GM12878 (cell line): ENCODE measurements at regions not wholly inside any gene's neighbourhood (a gene's known extent, or its start where the extent isn't known, plus 50 kb on each side); places are given as distances from the start of the nearest gene placed in this dataset.

Source experiments
- ATAC-seq: fragments of 200-7000 bp; cut with Tn5 transposase; 3 replicates; pipeline ENCODE4 v1.9.1; 2020; ENCODE audit warnings: mild to moderate bottlenecking, moderate library complexity
- BruUV-seq: library from RNA; stranded (reverse); fragments of 400-500 nt; replicated peaks from 2 replicates; lab custom pipeline; 2021; lab: Mats Ljungman, UMichigan
- CTCF ChIA-PET: fragments of 300-600 bp; sonication (Branson Sonifier 250); formaldehyde crosslinking; extraction: SDS; loops from one replicate; lab custom pipeline; 2021; ENCODE audit warnings: inconsistent platforms; lab: Yijun Ruan, JAX
- POLR2A ChIA-PET: fragments of 350-600 bp; formaldehyde crosslinking; extraction: SDS; loops from one replicate; lab custom pipeline; 2021; ENCODE audit warnings: inconsistent platforms; lab: Charles Lee
- RAD21 ChIA-PET: fragments of 300-600 bp; sonication (Branson Sonifier 250); formaldehyde crosslinking; loops from one replicate; lab custom pipeline; 2023; ENCODE audit warnings: antibody characterized with exemption; ENCODE audit not compliant: unreplicated experiment; lab: Charles Lee
- SMC1A ChIA-PET: fragments of 300-600 bp; sonication (Branson Sonifier 250); formaldehyde crosslinking; loops from one replicate; lab custom pipeline; 2023; ENCODE audit not compliant: unreplicated experiment, uncharacterized antibody; lab: Charles Lee
- DNase-seq: peaks from one replicate; pipeline ENCODE4 v3.0.0-alpha.2; 2011; ENCODE audit warnings: low read depth, low spot score
- FAIRE-seq: peaks from 3 replicates; lab custom pipeline; 2011; peaks lifted over from hg19 to GRCh38; lab: Jason Lieb, UNC
- H2AFZ ChIP-seq: 2 replicates; pipeline ENCODE4 v1.6.0; 2011; ENCODE audit warnings: low read depth, low read length, control low read depth; ENCODE audit not compliant: control insufficient read depth
- H3K27ac ChIP-seq: 2 replicates; pipeline ENCODE4 v1.5.1; 2011; ENCODE audit warnings: control low read depth; ENCODE audit not compliant: control insufficient read depth, insufficient read depth
- H3K27me3 ChIP-seq, 2 experiments: replicated peaks in 1 of 2; 2 replicates each; pipeline versions ENCODE4 v1.6.0 to v1.6.1; 2011; ENCODE audit warnings: low read length in 1 of 2; ENCODE audit not compliant: control insufficient read depth in 2 of 2, insufficient read depth in 2 of 2
- H3K36me3 ChIP-seq, 2 experiments: 2 replicates each; pipeline ENCODE4 v1.5.1; 2011; ENCODE audit warnings: low read length in 1 of 2; ENCODE audit not compliant: control insufficient read depth in 2 of 2, insufficient read depth in 2 of 2
- H3K4me1 ChIP-seq: 2 replicates; pipeline ENCODE4 v1.6.1; 2011; ENCODE audit warnings: mild to moderate bottlenecking, low read length, moderate library complexity, mixed read lengths; ENCODE audit not compliant: control insufficient read depth, insufficient read depth
- H3K4me2 ChIP-seq: 2 replicates; pipeline ENCODE4 v1.6.0; 2011; ENCODE audit warnings: control low read depth; ENCODE audit not compliant: control insufficient read depth, insufficient read depth
- H3K4me3 ChIP-seq: fragments of 200-600 bp; sonication (generic); 2 replicates; pipeline ENCODE4 v1.5.1; 2016
- H3K79me2 ChIP-seq: 2 replicates; pipeline ENCODE4 v1.6.0; 2011; ENCODE audit warnings: low read length; ENCODE audit not compliant: control insufficient read depth, insufficient read depth
- H3K9ac ChIP-seq: 2 replicates; pipeline ENCODE4 v1.8.0; 2011; ENCODE audit warnings: low read length, control low read depth, mixed read lengths; ENCODE audit not compliant: control insufficient read depth, insufficient read depth
- H3K9me3 ChIP-seq: replicated peaks from 3 replicates; pipeline ENCODE4 v1.5.1; 2011; ENCODE audit warnings: mild to moderate bottlenecking, low read length; ENCODE audit not compliant: control insufficient read depth, insufficient read depth
- H4K20me1 ChIP-seq: 2 replicates; pipeline ENCODE4 v1.6.0; 2011; ENCODE audit not compliant: control insufficient read depth, insufficient read depth
- ATF2 ChIP-seq: IDR thresholded peaks from 2 replicates; pipeline ENCODE4 v1.6.1; 2012; ENCODE audit warnings: low read length, inconsistent platforms
- CBX3 ChIP-seq: fragments of 200-600 bp; sonication (generic); IDR thresholded peaks from 2 replicates; pipeline ENCODE4 v1.6.1; 2016; ENCODE audit warnings: low read depth, borderline replicate concordance
- EED ChIP-seq: sonication (generic); IDR thresholded peaks from 2 replicates; pipeline ENCODE4 v1.6.1; 2016; ENCODE audit warnings: antibody characterized with exemption, low read depth
- FOXM1 ChIP-seq: IDR thresholded peaks from 2 replicates; pipeline ENCODE4 v1.6.1; 2012; ENCODE audit warnings: low read depth, mild to moderate bottlenecking, inconsistent platforms, low read length, moderate library complexity
- HSF1 ChIP-seq: fragments of 150-350 bp; IDR thresholded peaks from 2 replicates; pipeline ENCODE4 v1.6.1; 2014; ENCODE audit warnings: mild to moderate bottlenecking, low read depth, low read length
- KAT2A ChIP-seq: conservative IDR thresholded peaks from 2 replicates; pipeline ENCODE4 v1.6.1; 2011; ENCODE audit warnings: low read depth, low read length; ENCODE audit not compliant: control insufficient read depth
- KLF5 ChIP-seq: fragments of 450-650 bp; IDR thresholded peaks from 2 replicates; pipeline ENCODE4 v1.6.1; 2014; ENCODE audit warnings: mild to moderate bottlenecking; ENCODE audit not compliant: partially characterized antibody
- LARP7 ChIP-seq: fragments of 450-650 bp; IDR thresholded peaks from 2 replicates; pipeline ENCODE4 v1.6.1; 2017; ENCODE audit warnings: mild to moderate bottlenecking
- MEF2A ChIP-seq: IDR thresholded peaks from 2 replicates; pipeline ENCODE4 v1.6.1; 2011; ENCODE audit warnings: low read depth, mild to moderate bottlenecking, low read length, moderate library complexity; ENCODE audit not compliant: insufficient read depth
- MLLT1 ChIP-seq: fragments of 450-650 bp; IDR thresholded peaks from 2 replicates; pipeline ENCODE4 v1.6.1; 2016; ENCODE audit warnings: mild to moderate bottlenecking
- NBN ChIP-seq: fragments of 450-650 bp; IDR thresholded peaks from 2 replicates; pipeline ENCODE4 v1.6.1; 2016
- SKIL ChIP-seq: fragments of 450-650 bp; IDR thresholded peaks from 2 replicates; pipeline ENCODE4 v1.6.1; 2017; ENCODE audit warnings: mild to moderate bottlenecking, low read depth, inconsistent platforms; ENCODE audit not compliant: poor library complexity, severe bottlenecking
- SREBF2 ChIP-seq: IDR thresholded peaks from 2 replicates; pipeline ENCODE4 v1.6.1; 2012; ENCODE audit warnings: mild to moderate bottlenecking, low read length
- SRF ChIP-seq, 2 experiments: IDR thresholded peaks; 2 replicates each; pipeline ENCODE4 v1.6.1; 2011; ENCODE audit warnings: low read depth in 2 of 2, low read length in 2 of 2, mild to moderate bottlenecking in 1 of 2, moderate library complexity in 1 of 2
- ZBTB11 ChIP-seq: fragments of 450-650 bp; formaldehyde crosslinking; IDR thresholded peaks from 2 replicates; pipeline ENCODE4 v1.5.0; 2022; ENCODE audit warnings: mild to moderate bottlenecking, missing genetic modification characterization
- ZNF24 ChIP-seq: fragments of 450-650 bp; IDR thresholded peaks from 2 replicates; pipeline ENCODE4 v1.6.1; 2017; ENCODE audit warnings: antibody characterized with exemption, mild to moderate bottlenecking
- WGBS: methylation state at CpG from one replicate; pipeline ENCODE4 v1.1.6; 2016; ENCODE audit warnings: low lambda C conversion rate; ENCODE audit not compliant: insufficient replicate concordance, insufficient coverage; ENCODE audit errors: missing lambda C conversion rate; 5-methylcytosine and 5-hydroxymethylcytosine counted together
- in situ Hi-C: fragments of 300-500 bp; cut with MboI; formaldehyde crosslinking; loops from 9 replicates; pipeline ENCODE4 v1.14.3; 2018; ENCODE audit warnings: mixed read lengths
- intact Hi-C: fragments of 100-400 bp; cut with micrococcal nuclease; formaldehyde crosslinking; loops from one replicate; pipeline ENCODE4 v1.14.2; 2022; ENCODE audit not compliant: unreplicated experiment

- SMC1A ChIA-PET = no interaction called here
- H3K27ac ChIP-seq = no peak overlapping the region
- H3K4me1 ChIP-seq = no peaks in the 10 kb centered on the region
- intact Hi-C loops (no loop called here), in situ Hi-C loops (no loop called here)
- H3K4me3 ChIP-seq = no peak overlapping the region
- RAD21 ChIA-PET = no interaction called here
- no peaks in the 10 kb centered on the region for H3K36me3 ChIP-seq
- no peak overlapping the region for H2AFZ ChIP-seq
- no peak overlapping the region for H3K9ac ChIP-seq
- 44% methylated on average over 4 of the region's 4 CpGs for WGBS
- TF ChIP-seq MLLT1 (no peak), SRF (IDR thresholded peaks at IDR 0.05; ENCODE audit: low read depth in 2 of 2, low read length in 2 of 2) (no peak), HSF1 (no peak), ZBTB11 (no peak), FOXM1 (no peak), MEF2A (no peak), KAT2A (no peak), SKIL (no peak), KLF5 (no peak), ZNF24 (no peak), SREBF2 (no peak), NBN (no peak), LARP7 (no peak), EED (no peak), ATF2 (no peak), CBX3 (no peak)
- H3K9me3 ChIP-seq = no peaks in the 10 kb centered on the region
- POLR2A ChIA-PET = no interaction called here
- no peak for DNase-seq
- H3K4me2 ChIP-seq = no peak overlapping the region
- no TSS peak for BruUV-seq
- no peaks in the 10 kb centered on the region for H3K27me3 ChIP-seq
- CTCF ChIA-PET = interaction anchor here (1.4 kb wide), 1 partner anchor 555 kb away, joined by 3 read pairs; no protein-coding TSS in a partner anchor
- ATAC-seq = no peak
- H4K20me1 ChIP-seq = no peaks in the 10 kb centered on the region
- H3K79me2 ChIP-seq = no peaks in the 10 kb centered on the region
- no peak for FAIRE-seq
Measured at GRCh38 chr20:9963029-9963428, 71.8 kb upstream of the ANKEF1 start.
